ENCODE measurements at regions not wholly inside any gene's neighbourhood (a gene's known extent, or its start where the extent isn't known, plus 50 kb on each side); places are given as distances from the start of the nearest gene placed in this dataset.
A peak's percentile ranks its signal among the peaks of the same experiment; 100 is the strongest.

DNA sequence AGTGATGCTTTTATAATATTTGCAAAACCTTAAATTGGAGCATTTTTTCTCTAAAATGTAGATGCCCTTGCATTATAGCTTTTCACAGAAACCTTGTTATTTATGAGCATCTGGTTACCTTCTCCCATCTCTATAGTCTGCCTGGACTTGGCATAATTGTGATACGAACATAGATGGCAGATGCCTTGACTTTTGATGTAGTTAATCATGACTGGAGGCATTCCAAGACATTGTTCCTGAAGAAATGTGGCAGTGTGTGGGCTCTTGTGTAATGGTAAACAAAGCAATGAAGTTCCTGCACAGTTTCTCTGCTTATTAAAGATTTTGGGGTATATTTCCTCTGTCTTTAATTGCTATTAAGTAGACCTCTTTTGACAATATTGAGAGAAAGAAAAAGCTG is 500.1 kb downstream of the PCDH19 start:
- no peak overlapping the region for H3K27ac ChIP-seq
- TF ChIP-seq, protein P1, sequence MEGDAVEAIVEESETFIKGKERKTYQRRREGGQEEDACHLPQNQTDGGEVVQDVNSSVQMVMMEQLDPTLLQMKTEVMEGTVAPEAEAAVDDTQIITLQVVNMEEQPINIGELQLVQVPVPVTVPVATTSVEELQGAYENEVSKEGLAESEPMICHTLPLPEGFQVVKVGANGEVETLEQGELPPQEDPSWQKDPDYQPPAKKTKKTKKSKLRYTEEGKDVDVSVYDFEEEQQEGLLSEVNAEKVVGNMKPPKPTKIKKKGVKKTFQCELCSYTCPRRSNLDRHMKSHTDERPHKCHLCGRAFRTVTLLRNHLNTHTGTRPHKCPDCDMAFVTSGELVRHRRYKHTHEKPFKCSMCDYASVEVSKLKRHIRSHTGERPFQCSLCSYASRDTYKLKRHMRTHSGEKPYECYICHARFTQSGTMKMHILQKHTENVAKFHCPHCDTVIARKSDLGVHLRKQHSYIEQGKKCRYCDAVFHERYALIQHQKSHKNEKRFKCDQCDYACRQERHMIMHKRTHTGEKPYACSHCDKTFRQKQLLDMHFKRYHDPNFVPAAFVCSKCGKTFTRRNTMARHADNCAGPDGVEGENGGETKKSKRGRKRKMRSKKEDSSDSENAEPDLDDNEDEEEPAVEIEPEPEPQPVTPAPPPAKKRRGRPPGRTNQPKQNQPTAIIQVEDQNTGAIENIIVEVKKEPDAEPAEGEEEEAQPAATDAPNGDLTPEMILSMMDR (conservative IDR thresholded peaks at IDR 0.05): no peak

DNA sequence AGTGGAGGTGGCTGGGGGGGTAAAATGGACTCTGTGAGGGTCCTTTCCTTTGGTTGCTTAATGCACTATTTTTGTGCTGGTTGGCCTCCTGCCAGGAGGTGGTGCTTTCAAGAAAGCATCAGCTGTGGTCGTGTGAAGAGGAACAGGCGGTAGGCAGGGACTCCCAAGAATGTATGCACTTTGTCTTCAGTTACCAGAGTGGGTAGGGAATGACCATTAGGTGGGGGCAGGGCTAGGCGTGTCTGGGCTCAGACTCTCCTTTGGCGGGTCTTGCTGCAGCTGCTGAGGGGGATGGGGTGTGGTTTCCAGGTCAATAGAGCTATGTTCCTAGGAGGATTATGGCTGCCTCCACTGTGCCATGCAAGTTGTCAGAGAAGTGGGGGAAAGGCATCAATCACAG is 509.0 kb downstream of the PCDH19 start:
- H3K27ac ChIP-seq: no peak overlapping the region
- TF ChIP-seq, protein P1 (conservative IDR thresholded peaks at IDR 0.05): no peak

DNA sequence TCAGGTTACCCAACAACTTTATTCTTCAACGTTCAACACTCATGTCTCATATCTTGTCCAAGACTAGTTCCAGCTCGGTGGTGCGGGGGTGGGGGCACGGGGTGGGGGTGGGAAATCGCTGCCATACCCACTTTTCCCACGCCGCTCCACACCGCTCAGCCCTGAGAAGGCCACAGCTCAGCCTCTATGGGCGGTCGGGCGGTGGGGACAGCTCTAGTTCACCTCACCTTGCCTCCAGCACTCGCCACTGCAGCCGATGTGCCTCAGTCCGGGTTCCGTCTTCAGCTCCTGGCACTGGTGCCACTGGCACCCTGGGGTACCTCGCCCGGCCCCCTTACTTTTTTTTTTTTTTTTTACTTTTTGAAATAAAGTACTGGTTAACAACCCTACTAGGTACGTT is 522.2 kb downstream of the PCDH19 start:
- no peak overlapping the region for H3K27ac ChIP-seq
- TF ChIP-seq, protein P1 (conservative IDR thresholded peaks at IDR 0.05): no peak

DNA sequence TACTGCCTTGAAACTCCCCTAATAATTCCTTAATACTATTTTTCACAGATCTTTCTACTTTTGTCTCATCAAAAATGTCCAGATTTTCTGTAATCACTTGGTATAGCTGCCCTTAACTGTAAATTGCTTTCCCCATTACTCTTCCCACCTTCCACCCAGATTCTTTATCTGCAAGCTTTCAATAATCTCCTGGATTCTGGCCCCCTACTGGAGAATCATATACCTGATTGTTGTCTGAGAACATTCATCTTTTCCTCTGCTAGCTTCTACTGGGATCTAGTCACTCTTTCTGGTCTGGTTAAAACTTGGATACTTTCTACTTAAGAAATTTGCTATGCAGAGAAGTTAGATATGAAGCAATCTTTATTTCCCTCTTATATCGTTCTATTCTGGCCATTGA is 552.6 kb downstream of the PCDH19 start:
- TF ChIP-seq, protein P1 (conservative IDR thresholded peaks at IDR 0.05): peak; percentile 32; the same call in 1 of the 2 replicates
- H3K27ac ChIP-seq: no peak overlapping the region

DNA sequence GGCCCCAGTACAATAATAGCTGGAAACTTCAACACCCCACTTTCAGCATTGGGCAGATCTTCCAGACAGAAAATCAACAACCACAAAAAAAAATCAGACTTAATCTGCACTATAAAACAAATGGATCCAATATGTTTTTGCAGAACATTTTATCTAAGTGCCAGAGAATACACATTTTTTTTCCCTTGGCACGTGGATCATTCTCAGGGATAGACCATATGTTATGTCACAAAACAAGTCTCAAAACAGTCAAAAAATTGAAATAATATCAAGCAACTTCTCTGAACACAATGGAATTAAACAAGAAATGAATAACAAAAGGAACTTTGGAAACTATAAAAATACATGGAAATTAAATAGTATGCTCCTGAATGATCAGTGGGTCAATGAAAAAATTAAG is 576.3 kb downstream of the PCDH19 start:
- TF ChIP-seq, protein P1 (conservative IDR thresholded peaks at IDR 0.05): no peak
- H3K27ac ChIP-seq: no peak overlapping the region

DNA sequence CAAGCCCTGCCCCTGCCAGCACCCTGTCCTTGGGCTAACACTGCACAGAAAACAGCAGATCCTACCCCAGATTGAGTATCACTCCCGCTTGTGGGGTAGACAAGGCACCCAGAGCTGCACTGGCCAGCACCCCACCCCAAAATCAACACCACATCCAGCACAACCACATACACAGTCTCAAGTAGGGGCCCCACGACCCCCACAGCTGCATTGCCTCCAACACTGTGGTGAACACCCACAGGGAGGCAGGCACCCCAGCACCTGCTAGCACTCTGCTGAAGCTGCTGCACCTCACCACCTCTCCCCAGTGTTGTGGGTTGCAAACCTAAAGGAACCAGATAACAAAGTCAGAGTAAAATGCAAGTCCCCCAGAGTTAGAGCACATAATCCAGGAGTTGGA is 589.9 kb downstream of the PCDH19 start:
- H3K27ac ChIP-seq: no peak overlapping the region
- TF ChIP-seq, protein P1 (conservative IDR thresholded peaks at IDR 0.05): no peak

DNA sequence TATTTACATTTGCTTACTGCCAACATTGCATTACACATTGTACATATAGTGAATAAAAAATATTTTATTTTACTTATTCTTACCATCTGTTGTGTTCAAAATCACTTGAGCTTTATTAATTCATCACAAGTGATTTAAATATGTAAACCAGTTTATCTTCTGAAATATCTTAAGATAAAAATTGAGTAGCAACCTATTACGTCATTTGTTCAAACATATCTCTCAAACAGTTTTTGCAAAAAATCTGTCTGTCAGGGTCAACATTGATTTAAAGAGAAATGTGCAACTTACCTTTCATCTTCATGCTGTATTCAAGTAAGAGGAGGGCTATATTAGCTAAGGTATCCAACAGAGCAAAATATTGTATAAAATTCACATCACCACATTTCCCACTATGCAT is 610.1 kb downstream of the PCDH19 start:
- no peak overlapping the region for H3K27ac ChIP-seq
- TF ChIP-seq, protein P1 (conservative IDR thresholded peaks at IDR 0.05): no peak

DNA sequence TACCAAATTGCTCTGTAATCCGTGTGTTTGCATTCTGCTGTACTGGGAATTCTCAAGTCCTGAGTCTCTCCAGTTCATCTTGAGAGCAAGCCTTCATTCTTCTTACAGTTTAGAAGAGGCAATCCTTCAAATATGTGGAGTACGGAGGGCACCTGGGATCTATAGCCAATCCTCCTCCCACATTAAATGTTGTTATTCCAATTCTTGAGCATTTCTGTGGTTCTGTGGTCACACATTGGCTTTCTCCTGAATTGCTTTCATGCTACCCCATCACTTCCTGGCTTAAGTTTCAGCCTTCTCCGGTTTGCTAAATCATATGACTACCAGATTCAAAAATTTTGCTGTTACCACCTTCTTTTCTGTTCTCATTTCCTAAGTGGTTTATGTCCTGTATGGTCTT is 611.1 kb downstream of the PCDH19 start:
- H3K27ac ChIP-seq: no peak overlapping the region

More for the DNA sequence above, 611.1 kb downstream of the PCDH19 start:
- TF ChIP-seq, protein P1 (conservative IDR thresholded peaks at IDR 0.05): no peak
